Testis (tissue), 2 donors: ENCODE measurements at regions not wholly inside any gene's neighbourhood (a gene's known extent, or its start where the extent isn't known, plus 50 kb on each side); places are given as distances from the start of the nearest gene placed in this dataset.

Source experiments
- CTCF ChIP-seq, 3 experiments: fragments of 450-650 bp in 2 of 3; fragments of 200-600 bp in 1 of 3; sonication (generic) in 1 of 3; IDR thresholded peaks; one replicate each; pipeline ENCODE4 v1.5.1; 2016 to 2019; ENCODE audit warnings: antibody characterized with exemption in 3 of 3, mild to moderate bottlenecking in 2 of 3, moderate library complexity in 1 of 3
- POLR2A ChIP-seq: fragments of 450-650 bp; IDR thresholded peaks from one replicate; pipeline ENCODE4 v1.6.1; 2017; ENCODE audit warnings: antibody characterized with exemption, mild to moderate bottlenecking, moderate library complexity

GRCh38 chr6:63425493-63425892 is 105.7 kb upstream of the LGSN start:
- TF ChIP-seq POLR2A (no peak), CTCF (IDR thresholded peaks at IDR 0.05) (no peak)
